Activated T-helper 1 cell treated with anti-CD3 and anti-CD28 coated beads, Interleukin-12 subunit alpha, Interleukin-12 subunit beta, Interleukin-2, Interleukin-4 antibody, amounts not matched to agents 30 ng/mL and 10 ng/mL and 1 ng/mL, durations not matched to agents 14 hours and 24 hours and 36 hours (primary cell): ENCODE measurements at regions not wholly inside any gene's neighbourhood (a gene's known extent, or its start where the extent isn't known, plus 50 kb on each side); places are given as distances from the start of the nearest gene placed in this dataset.

Experiments
- DNase-seq: peaks from one replicate; pipeline ENCODE4 v3.0.0; 2021; ENCODE audit warnings: low spot score
- H3K27ac Mint-ChIP-seq: one replicate; pipeline ENCODE4 v1.8.0; 2021; ENCODE audit warnings: mild to moderate bottlenecking, mixed read lengths
- H3K27me3 Mint-ChIP-seq: one replicate; pipeline ENCODE4 v1.8.0; 2022; ENCODE audit warnings: mild to moderate bottlenecking, moderate library complexity, mixed read lengths; ENCODE audit not compliant: insufficient read depth
- H3K36me3 Mint-ChIP-seq: one replicate; pipeline ENCODE4 v1.8.0; 2021; ENCODE audit warnings: low read depth, mixed read lengths
- H3K4me1 Mint-ChIP-seq: one replicate; pipeline ENCODE4 v1.8.0; 2021; ENCODE audit warnings: low read depth, mixed read lengths
- H3K4me3 Mint-ChIP-seq: one replicate; pipeline ENCODE4 v1.8.0; 2021; ENCODE audit warnings: mild to moderate bottlenecking, moderate library complexity, mixed read lengths
- H3K9me3 Mint-ChIP-seq: one replicate; pipeline ENCODE4 v1.8.0; 2021; ENCODE audit warnings: mixed read lengths
- intact Hi-C: fragments of 100-400 bp; cut with micrococcal nuclease; formaldehyde crosslinking; loops from one replicate; pipeline ENCODE4 v1.15.1; 2024

DNA sequence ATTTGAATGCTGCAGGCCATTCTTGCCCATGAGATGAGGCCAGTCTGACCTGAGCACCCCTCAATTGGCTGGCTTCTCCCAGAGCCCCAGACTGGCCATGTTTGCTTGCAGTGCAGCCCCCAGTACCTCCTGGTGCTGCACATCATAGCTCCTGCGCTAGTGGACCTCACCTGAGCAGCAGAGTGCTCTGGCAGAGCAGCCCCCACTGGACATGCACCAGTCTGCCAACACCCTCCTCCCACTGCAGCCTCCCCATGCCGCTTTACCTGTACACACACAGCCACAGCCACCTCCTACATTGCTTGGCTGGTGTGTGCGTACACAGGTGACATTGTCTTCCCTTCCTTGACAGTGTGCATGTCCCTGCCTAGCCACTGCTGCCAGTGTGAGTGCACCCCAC, 940.2 kb downstream of the EFNA5 start:
- Mint-ChIP-seq H3K27ac (no peak overlapping the region), H3K36me3 (no peaks in the 10 kb centered on the region), H3K4me3 (no peak overlapping the region), H3K27me3 (no peaks in the 10 kb centered on the region), H3K4me1 (no peaks in the 10 kb centered on the region), H3K9me3 (peaks cover 19% of the 10 kb centered on the region)
- intact Hi-C loops: no loop called here
- no peak for DNase-seq

GRCh38 chr5:106728208-106728607, 942.5 kb downstream of the EFNA5 start:
- Mint-ChIP-seq H3K27ac (no peak overlapping the region), H3K9me3 (peaks cover 13% of the 10 kb centered on the region), H3K36me3 (no peaks in the 10 kb centered on the region), H3K4me3 (no peak overlapping the region), H3K4me1 (no peaks in the 10 kb centered on the region), H3K27me3 (no peaks in the 10 kb centered on the region)
- intact Hi-C loops: no loop called here
- no peak for DNase-seq

DNA sequence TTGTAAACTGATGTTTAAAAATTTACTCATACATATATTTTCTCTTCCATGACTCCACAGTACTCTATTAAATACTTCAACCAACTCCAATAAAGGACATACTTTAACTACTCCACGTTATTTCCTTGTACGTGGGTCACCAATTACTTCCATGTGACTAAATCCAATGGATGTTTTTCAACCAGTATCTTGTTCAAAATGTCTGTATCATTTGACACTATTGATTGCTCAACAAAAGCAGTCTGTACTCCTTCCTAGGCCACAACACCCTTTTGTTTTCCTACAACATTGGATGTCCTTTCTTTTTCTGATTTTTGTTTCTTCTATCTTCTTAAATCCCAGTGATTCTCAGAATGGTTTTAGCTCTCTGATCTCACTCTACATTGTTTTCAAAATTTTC, 943.7 kb downstream of the EFNA5 start:
- DNase-seq: no peak
- intact Hi-C loops: no loop called here
- H3K4me1 Mint-ChIP-seq: no peaks in the 10 kb centered on the region
- no peak overlapping the region for H3K4me3 Mint-ChIP-seq
- H3K27ac Mint-ChIP-seq: no peak overlapping the region
- H3K36me3 Mint-ChIP-seq: no peaks in the 10 kb centered on the region
- H3K9me3 Mint-ChIP-seq: peaks cover 9% of the 10 kb centered on the region
- no peaks in the 10 kb centered on the region for H3K27me3 Mint-ChIP-seq

- H3K36me3 Mint-ChIP-seq: no peaks in the 10 kb centered on the region
- H3K27me3 Mint-ChIP-seq: no peaks in the 10 kb centered on the region
- no peak for DNase-seq
- intact Hi-C loops: no loop called here
- H3K9me3 Mint-ChIP-seq: peaks cover 9% of the 10 kb centered on the region
- H3K27ac Mint-ChIP-seq: no peak overlapping the region
- no peak overlapping the region for H3K4me3 Mint-ChIP-seq
- H3K4me1 Mint-ChIP-seq: no peaks in the 10 kb centered on the region
These were observed 950.4 kb downstream of the EFNA5 start for GRCh38 chr5:106720367-106720766.

- Mint-ChIP-seq H3K9me3 (peaks cover 4% of the 10 kb centered on the region), H3K27me3 (no peaks in the 10 kb centered on the region), H3K4me1 (no peaks in the 10 kb centered on the region), H3K36me3 (no peaks in the 10 kb centered on the region), H3K4me3 (no peak overlapping the region), H3K27ac (no peak overlapping the region)
- intact Hi-C loops: no loop called here
- no peak for DNase-seq
These were observed 970.9 kb downstream of the EFNA5 start for GRCh38 chr5:106699796-106700195.

- H3K27me3 Mint-ChIP-seq: no peaks in the 10 kb centered on the region
- H3K4me1 Mint-ChIP-seq: no peaks in the 10 kb centered on the region
- H3K9me3 Mint-ChIP-seq: peaks cover 4% of the 10 kb centered on the region
- no peak overlapping the region for H3K4me3 Mint-ChIP-seq
- H3K27ac Mint-ChIP-seq: no peak overlapping the region
- no peaks in the 10 kb centered on the region for H3K36me3 Mint-ChIP-seq
- DNase-seq: no peak
- intact Hi-C loops: no loop called here
These were observed 971.5 kb downstream of the EFNA5 start for GRCh38 chr5:106699198-106699597.

GRCh38 chr5:106698169-106698568, 972.6 kb downstream of the EFNA5 start:
- Mint-ChIP-seq H3K27ac (no peak overlapping the region), H3K9me3 (peaks cover 4% of the 10 kb centered on the region), H3K4me1 (no peaks in the 10 kb centered on the region), H3K4me3 (no peak overlapping the region), H3K36me3 (no peaks in the 10 kb centered on the region), H3K27me3 (no peaks in the 10 kb centered on the region)
- DNase-seq: no peak
- intact Hi-C loops: no loop called here

- Mint-ChIP-seq H3K4me1 (no peaks in the 10 kb centered on the region), H3K36me3 (no peaks in the 10 kb centered on the region), H3K27ac (no peak overlapping the region), H3K9me3 (no peaks in the 10 kb centered on the region), H3K27me3 (no peaks in the 10 kb centered on the region), H3K4me3 (no peak overlapping the region)
- intact Hi-C loops: no loop called here
- DNase-seq: no peak
These were observed 979.0 kb downstream of the EFNA5 start for GRCh38 chr5:106691701-106692100.

GRCh38 chr5:106690585-106690984, 980.2 kb downstream of the EFNA5 start:
- intact Hi-C loops: no loop called here
- Mint-ChIP-seq H3K4me3 (no peak overlapping the region), H3K4me1 (no peaks in the 10 kb centered on the region), H3K27ac (no peak overlapping the region), H3K9me3 (no peaks in the 10 kb centered on the region), H3K27me3 (no peaks in the 10 kb centered on the region), H3K36me3 (no peaks in the 10 kb centered on the region)
- DNase-seq: no peak

GRCh38 chr5:106680330-106680729, 990.4 kb downstream of the EFNA5 start:
- Mint-ChIP-seq H3K27ac (no peak overlapping the region), H3K36me3 (no peaks in the 10 kb centered on the region), H3K27me3 (no peaks in the 10 kb centered on the region), H3K4me1 (no peaks in the 10 kb centered on the region), H3K4me3 (no peak overlapping the region), H3K9me3 (peaks cover 7% of the 10 kb centered on the region)
- intact Hi-C loops: no loop called here
- no peak for DNase-seq

- Mint-ChIP-seq H3K27me3 (no peaks in the 10 kb centered on the region), H3K4me3 (no peak overlapping the region), H3K27ac (no peak overlapping the region), H3K9me3 (peaks cover 7% of the 10 kb centered on the region), H3K36me3 (no peaks in the 10 kb centered on the region), H3K4me1 (no peaks in the 10 kb centered on the region)
- intact Hi-C loops: no loop called here
- no peak for DNase-seq
These were observed 993.7 kb downstream of the EFNA5 start for GRCh38 chr5:106677057-106677456.

GRCh38 chr5:106675687-106676086, 995.0 kb downstream of the EFNA5 start:
- no peak for DNase-seq
- no peaks in the 10 kb centered on the region for H3K36me3 Mint-ChIP-seq
- H3K4me1 Mint-ChIP-seq: no peaks in the 10 kb centered on the region

GRCh38 chr5:106673941-106674340, 996.8 kb downstream of the EFNA5 start:
- Mint-ChIP-seq H3K27ac (no peak overlapping the region), H3K4me1 (no peaks in the 10 kb centered on the region)
- DNase-seq: no peak

More at GRCh38 chr5:106675687-106676086, 995.0 kb downstream of the EFNA5 start:
- H3K27me3 Mint-ChIP-seq: no peaks in the 10 kb centered on the region
- H3K27ac Mint-ChIP-seq: no peak overlapping the region
- H3K9me3 Mint-ChIP-seq: peaks cover 7% of the 10 kb centered on the region
- intact Hi-C loops: no loop called here
- no peak overlapping the region for H3K4me3 Mint-ChIP-seq

GRCh38 chr5:106661866-106662265, 1008.9 kb downstream of the EFNA5 start:
- Mint-ChIP-seq H3K36me3 (no peaks in the 10 kb centered on the region), H3K4me1 (no peaks in the 10 kb centered on the region), H3K27me3 (no peaks in the 10 kb centered on the region), H3K9me3 (no peaks in the 10 kb centered on the region), H3K4me3 (no peak overlapping the region), H3K27ac (no peak overlapping the region)
- DNase-seq: no peak
- intact Hi-C loops: no loop called here

More at GRCh38 chr5:106673941-106674340, 996.8 kb downstream of the EFNA5 start:
- intact Hi-C loops: no loop called here
- peaks cover 7% of the 10 kb centered on the region for H3K9me3 Mint-ChIP-seq
- H3K27me3 Mint-ChIP-seq: no peaks in the 10 kb centered on the region
- H3K36me3 Mint-ChIP-seq: no peaks in the 10 kb centered on the region
- H3K4me3 Mint-ChIP-seq: no peak overlapping the region
